NCI-H748 (cell line): ENCODE measurements at regions not wholly inside any gene's neighbourhood (a gene's known extent, or its start where the extent isn't known, plus 50 kb on each side); places are given as distances from the start of the nearest gene placed in this dataset.

Experiments
- DNase-seq: peaks from one replicate; lab custom pipeline; 2025; ENCODE audit not compliant: unreplicated experiment; lab: John Stamatoyannopoulos, UW

DNA sequence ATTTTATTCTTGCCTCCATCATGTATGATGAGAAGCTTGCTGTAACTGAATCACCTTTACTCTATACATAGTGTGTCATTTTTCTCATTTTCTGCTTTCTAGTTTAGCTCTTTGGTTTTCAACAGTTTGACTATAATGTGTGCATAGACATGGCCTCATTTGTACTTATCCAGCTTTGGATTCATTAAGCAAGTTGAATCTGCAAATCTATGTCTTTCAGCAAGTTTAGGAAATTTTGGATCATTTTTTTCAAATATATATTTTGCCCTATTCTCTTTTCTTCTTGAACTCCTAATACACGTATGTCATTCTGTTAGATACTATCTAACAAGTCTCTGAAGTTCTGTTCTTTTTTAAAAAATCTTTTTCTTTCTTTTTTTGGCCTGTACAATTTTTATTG lies 57.8 kb downstream of the PRLHR start:
- no peak for DNase-seq

- DNase-seq, result no peak
Observed at GRCh38 chr10:118534136-118534535, 61.3 kb downstream of the PRLHR start.

- peak; percentile 2 for DNase-seq
Observed at GRCh38 chr10:118531105-118531852, 64.2 kb downstream of the PRLHR start.

DNA sequence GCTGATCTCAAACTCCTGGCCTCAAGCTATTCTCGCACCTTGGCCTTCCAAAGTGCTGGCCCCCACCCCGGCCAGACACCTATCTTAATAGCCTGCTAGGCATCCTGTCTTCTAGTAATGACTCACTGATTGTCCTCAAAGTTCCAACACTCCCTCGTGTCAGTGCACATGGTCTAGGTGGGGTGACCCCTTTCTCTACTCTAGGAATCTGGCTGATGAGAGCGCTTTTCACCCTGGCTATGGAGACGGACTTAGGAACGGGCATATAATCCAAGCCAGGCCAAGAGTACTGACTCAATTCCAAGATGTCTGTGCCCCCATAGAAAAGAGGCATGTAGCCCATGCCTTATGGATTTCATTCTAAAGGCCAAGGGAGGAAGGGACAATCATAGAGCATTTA lies 67.0 kb downstream of the PRLHR start:
- DNase-seq, result no peak

DNA sequence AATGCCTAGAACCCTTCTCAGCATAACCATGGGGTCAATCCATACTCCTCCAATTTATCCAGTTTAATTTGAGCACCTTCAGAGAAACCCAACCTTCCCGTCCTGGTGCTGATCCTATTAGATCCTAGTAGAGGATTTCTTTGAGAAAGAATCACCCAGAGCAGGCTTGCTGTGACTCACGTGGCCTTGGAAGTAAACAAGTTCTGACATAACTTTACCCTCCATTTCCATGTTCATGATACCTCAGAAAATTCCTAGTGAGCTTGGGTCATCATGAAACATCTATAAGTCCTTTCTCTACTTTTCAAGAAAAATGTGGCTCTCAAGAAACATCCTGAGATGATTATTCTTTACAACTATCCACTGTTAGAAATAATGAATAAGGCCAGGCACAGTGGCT lies 71.7 kb downstream of the PRLHR start:
- DNase-seq, result no peak

GRCh38 chr10:118522791-118523498 lies 72.5 kb downstream of the PRLHR start:
- no peak for DNase-seq

DNA sequence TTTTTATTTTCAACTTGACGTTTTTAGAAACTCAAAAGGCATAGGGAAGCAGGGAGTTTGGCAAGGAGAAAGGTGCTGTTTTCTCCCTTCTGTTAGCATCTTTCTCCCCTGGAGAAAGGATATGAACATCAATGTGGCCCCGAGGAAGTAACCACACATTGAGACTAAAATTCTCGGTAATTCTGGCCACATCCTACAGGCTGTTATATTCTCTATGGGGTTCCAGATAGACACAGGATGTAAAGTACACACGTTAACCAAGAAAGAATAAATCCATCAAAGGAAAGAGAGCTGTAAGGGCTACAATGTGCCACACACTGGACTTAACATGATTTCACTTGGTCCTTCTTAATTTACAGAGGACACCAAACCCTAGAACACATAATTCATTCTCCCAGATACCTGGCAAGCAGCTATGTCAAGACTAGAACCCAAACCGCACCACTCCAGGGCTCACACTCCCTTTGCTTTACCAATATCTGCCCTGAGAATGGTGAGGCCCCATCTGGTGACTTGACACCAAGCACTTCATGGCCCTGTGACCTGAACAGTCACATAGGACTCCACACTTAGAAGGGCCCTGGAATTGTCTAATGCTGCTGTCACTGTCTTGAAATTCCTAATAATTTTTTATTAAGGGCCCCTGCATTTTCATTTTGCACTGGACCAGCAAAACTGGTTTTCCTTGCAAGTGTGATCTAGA lies 73.9 kb downstream of the PRLHR start:
- DNase-seq, result no peak

DNA sequence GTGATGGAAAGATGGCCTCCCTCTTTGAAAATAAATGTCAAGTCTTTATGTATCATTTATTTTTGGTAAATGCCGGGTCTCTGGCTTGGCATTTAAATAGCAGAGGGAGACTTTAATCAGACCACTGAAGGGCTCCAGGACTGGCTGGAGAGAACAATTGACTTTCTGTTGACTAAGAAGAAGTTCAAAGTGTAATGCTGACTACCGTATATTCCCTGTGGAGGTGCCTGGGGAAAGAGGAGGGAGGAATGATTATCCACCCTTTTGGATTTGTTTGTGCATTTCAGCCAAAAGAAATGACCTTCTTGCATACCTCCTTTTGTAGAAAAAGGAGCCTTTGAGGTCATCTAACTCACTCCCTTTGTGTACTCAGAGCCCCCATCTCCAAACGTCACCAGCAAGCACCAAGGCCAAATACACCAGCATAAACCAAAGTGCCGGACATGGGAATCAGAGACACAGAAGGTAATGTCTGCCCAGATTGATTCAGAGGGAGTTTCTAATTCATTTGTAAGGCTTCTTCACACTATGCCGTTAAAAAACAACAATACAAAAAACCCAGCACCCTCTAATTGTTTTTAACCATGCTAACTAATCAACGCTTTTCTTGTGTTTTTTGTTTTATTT lies 75.2 kb downstream of the PRLHR start:
- no peak for DNase-seq

DNA sequence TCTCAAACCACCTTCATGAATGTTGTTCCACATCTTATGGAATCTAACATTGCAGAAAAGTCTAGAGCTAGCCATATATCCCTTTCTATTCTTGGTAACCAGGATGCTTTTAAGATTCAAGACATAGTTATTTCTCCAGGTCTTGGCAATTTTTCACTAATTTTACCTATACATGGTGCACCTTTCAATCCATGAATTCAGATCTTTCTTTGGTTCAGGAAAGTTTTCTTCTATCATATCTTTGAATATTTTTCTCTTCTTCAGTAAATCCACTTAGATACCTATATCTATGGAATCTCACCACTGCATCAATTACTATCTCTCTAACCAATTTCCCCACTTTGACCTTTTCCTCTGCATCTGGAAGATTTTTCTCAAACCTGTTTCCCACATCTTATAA lies 77.4 kb downstream of the PRLHR start:
- no peak for DNase-seq

GRCh38 chr10:118516716-118517115 lies 78.7 kb downstream of the PRLHR start:
- DNase-seq, result no peak

DNA sequence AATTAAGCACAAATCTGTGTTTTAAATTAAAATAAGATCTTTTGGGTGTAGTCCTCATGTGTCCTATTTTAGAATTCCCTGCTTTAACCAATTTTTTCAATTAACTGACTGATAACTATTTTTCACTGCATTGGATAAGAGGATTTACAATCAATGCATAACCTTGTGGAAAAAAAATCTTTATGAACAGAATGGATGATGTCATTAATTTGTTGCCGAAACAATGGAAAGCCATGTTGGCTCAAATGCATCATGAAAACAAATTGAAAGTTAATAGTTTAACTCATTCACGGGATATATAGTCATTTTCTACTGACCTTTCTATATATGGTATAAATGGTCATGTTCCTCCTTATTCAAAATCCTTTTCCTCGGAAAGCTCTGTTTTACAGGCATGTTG lies 82.3 kb downstream of the PRLHR start:
- no peak for DNase-seq

GRCh38 chr10:118511711-118512110 lies 83.7 kb downstream of the PRLHR start:
- DNase-seq, result no peak

DNA sequence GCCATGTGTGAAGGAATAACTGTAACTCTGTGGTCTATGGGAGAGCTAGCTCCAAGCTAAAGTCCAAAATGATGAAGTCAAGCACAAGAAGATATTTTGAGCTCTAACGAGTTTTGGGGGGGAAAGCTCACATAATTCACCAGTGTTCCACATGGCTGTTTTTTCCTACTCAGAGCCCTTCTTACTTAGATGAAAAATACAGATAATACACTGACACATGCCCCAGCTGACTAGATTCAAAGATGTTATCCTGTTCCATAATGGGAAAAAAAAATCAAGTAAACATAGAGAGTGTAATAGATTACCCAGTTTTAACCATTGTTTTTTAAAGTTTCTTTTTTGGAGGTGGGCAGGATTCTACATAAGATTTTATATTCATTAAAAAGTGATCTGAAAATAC lies 86.6 kb downstream of the PRLHR start:
- DNase-seq, result no peak

DNA sequence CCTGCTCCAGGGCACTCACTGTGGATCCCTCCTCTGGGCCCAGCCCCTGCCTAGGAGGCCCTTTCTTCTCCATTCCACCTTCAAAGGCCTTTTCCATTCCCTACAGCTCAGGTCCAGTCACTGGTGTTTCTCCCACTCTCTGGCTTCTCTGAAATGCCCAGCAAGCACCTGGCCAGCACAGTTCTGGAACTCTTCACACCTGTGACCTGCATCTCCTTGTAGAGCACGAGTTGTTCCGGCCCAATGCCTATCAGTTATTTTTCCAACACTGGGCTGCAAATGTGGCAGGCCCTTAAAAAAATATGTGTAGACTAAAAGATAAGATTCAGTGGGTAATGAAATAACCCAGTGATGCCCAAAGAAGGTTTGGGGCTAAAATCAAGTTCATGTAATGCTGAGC lies 87.1 kb downstream of the PRLHR start:
- no peak for DNase-seq

GRCh38 chr10:118506671-118507590 lies 88.5 kb downstream of the PRLHR start:
- DNase-seq, result peak; percentile 31

DNA sequence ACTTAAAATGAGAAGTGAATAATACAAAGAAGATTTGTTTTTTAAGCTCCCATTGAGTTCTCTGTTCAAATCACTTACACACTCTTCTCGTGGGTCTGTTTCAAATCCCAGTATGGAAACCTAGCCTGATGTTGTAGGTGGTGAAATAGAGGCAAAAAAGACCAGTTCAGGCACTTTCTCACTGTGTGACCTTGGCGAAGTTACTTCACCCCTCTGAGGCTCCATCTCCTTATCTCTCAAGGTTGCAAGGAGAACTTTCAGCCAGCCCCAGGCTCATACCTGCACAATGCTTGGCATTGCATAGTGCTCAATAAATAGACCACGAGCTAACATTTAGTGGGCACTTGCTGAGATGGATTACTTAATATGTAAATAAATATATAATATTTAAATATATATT lies 90.1 kb downstream of the PRLHR start:
- no peak for DNase-seq

DNA sequence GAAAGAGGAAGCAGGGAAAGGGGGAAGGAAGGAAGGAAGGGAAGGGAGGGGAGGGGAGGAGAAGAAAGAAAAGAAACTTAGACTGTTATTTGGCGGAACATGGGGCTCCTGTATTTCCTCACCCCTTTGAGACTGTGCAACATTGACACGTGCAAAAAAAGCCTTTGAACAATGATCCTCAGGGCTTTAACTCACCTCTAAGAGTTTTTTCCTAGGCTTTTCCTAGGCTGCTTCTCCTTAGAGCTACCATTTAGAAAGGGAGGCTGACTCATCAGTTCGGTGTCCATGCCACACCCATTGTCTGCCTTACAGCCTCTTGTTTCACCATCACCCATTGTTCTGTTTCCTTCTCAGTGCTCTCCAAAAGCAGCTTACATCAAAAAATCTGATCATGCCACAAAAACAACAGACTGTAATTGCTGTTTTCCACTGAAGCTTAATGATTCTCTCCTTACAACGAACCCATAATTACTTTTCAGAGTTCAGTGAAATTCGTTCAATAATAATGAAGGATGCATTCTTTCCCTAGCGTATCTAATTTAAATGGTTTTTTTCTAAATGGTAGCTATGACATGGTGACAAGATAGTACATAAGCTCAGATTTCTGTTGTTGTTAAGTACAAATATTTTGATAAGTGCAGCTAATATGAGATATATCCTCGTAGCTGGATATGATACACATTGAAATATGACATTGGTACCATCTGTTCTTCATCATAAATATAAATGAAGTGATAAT lies 90.8 kb downstream of the PRLHR start:
- peak; percentile 64 for DNase-seq

- no peak for DNase-seq
Observed at GRCh38 chr10:118504044-118504443, 91.4 kb downstream of the PRLHR start.

GRCh38 chr10:118503192-118503591 lies 92.3 kb downstream of the PRLHR start:
- DNase-seq, result peak; percentile 46
